ENCODE measurements at regions not wholly inside any gene's neighbourhood (a gene's known extent, or its start where the extent isn't known, plus 50 kb on each side); places are given as distances from the start of the nearest gene placed in this dataset.
"Not testable (repeated sequence)": the region's sequence is repeated elsewhere in the genome, so short reads cannot be mapped to it uniquely, and the experiment has no call there.

DNA sequence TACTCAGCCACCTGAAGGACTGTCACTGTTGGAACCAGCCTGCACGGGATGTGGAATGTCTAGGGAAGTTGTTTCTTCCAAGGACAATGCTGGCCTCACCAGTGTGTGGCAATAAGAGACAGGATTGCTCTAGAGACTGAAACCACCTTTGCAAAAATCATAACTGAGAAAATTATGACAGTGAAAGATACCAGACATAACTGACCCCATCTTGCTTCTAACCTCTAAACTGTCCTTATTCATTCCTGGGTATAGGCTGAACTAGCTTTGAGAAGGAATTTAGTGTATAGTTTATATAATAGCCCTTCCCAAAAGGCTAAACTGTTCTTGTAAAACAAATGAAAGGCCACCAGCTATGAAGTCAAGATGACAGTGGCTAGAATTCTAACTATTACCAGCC, 83.6 kb downstream of the IER5 start:
- no peak for DNase-seq (ENCODE audit: low read depth, low spot score)

DNA sequence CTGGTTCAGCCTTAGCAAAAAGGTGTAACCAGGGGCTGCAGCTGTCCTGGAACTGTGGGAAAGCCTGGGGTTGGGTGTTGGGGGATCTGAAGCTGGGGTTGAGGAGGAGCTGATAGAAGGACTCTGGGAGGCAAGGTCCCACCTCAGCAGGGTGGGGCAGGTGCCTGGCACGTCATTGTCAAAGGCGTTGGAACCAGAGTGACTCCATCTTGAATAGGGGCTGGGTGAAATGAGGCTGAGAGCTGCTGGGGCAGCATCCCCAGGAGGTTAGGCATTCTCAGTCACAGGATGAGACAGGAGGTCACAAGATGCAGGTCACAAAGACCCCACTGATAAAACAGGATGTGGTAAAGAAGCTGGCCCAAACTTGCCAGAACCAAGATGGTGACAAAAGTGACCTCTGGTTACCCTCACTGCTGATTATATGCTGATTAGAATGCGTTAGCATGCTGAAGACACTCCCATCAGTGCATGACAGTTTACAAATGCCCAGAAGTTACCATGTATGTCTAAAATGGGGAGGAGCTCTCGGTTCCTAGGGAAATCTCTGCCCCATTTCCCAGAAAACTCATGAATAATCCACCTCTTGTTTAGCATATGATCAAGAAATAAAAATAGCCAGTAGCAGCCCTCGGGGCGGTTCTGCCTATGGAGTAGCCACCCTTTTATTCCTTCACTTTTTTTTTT, 85.4 kb downstream of the IER5 start:
- no peak for DNase-seq (ENCODE audit: low read depth, low spot score)

GRCh38 chr1:181174861-181175260, 86.4 kb downstream of the IER5 start:
- DNase-seq (ENCODE audit: low read depth, low spot score): no peak

DNA sequence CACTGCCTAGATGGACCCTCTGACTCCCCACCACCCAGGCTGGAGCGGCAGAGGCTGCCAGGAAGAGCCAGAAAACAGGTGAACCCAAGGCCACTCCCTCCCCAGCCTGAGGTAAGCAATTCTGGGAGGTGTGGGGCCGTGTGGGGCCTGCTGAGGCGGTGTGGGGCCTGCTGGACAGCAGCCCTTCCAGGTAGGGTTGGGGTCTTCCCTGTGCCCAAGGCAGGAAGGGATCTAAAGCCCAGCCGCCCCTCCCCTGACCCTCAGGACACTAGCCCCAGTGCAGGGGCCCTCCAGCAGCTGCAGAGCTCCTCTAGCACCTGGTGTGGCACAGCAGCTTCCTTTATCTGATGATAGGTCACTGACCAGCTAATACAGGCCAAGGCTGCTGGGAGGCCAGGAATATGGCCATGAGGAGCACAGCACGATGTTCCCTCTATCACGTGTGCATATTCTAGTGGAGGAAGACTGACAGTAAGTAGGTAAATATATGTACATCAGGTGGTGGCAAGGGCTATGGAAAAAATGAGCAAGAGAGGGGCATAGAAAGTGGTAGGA, 86.9 kb downstream of the IER5 start:
- DNase-seq (ENCODE audit: low read depth, low spot score): no peak

- no peak for DNase-seq (ENCODE audit: low read depth, low spot score)
Measured at GRCh38 chr1:181175955-181176354, 87.5 kb downstream of the IER5 start.

DNA sequence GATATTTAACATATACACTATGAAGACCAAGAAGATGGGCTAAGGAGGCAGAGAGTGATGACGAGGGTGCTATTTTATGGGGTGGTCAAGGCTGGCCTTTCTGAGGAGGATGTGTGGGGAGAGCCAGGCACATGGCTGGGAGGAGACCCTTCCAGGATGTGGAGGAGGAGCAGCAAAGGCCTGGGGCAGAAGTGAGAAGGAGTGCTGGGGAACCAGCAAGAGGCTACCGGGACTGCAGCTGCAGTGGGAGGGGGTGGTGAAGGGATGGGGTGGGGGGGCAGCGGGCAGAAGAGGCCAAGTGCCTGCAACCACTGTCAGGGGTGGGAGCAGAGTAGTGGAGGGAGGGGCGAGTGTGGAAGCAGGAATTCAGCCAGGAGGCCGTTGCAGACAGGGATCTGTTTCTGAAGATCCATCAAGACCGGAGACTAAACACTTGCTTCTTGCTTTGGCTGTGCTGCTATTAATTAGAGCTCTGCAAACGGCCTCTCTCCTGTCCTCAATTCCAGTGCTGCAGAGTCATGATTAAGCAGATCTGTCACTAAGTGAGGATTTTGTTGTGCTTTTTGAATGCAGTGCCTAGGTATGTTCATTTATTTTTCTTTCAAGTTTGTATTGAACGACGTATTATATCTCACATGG, 89.9 kb downstream of the IER5 start:
- DNase-seq (ENCODE audit: low read depth, low spot score): no peak

DNA sequence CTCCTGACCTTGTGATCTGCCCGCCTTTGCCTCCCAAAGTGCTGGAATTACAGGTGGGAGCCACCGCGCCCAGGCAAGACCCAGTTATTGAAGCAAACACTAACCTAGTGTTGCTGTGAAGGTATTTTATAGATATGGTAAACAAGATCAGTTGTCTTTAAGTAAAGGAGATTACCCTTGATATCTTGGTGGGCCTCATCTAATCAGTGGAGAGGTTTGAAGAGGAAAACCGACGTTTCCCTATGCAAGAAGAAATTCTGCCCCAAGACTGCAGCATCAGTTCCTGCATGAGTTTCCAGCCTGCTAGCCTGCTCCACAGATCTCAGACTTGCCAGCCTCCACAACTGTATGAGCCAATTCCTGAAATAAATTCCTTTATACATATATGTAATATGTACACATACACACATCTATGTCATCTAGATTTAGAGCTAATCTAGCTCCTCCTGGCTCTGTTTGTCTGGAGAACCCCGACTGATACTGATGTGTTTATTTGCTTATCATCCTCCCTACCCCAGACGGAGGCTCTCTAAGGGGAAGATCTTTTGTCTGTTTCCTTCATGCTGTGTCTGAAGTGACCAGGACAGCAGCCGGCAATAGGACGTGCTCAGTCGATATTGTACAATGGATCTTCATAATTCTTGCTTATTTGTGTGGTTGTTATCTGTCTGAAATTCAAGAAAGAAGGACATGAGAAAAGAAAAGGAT, 90.9 kb downstream of the IER5 start:
- no peak for DNase-seq (ENCODE audit: low read depth, low spot score)

DNA sequence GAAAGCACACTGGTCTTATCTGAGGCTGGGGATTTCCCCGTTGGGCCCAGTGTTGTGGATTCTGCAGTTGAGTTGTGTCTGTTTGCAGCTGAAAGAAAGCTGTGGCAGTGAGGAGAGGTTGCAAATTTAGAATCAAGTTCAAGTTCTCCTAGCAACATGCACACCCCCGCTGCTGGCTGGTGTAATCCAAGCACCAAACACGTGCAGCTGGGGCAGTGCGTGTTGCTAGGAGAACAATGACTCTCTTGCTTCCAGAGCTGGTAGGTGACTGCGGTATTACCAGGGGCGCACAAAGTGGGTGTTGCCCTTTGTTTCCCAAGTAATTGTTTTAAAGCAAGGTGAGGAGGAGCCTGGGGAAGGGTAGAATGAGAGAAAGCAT, 91.5 kb downstream of the IER5 start:
- DNase-seq (ENCODE audit: low read depth, low spot score): no peak

DNA sequence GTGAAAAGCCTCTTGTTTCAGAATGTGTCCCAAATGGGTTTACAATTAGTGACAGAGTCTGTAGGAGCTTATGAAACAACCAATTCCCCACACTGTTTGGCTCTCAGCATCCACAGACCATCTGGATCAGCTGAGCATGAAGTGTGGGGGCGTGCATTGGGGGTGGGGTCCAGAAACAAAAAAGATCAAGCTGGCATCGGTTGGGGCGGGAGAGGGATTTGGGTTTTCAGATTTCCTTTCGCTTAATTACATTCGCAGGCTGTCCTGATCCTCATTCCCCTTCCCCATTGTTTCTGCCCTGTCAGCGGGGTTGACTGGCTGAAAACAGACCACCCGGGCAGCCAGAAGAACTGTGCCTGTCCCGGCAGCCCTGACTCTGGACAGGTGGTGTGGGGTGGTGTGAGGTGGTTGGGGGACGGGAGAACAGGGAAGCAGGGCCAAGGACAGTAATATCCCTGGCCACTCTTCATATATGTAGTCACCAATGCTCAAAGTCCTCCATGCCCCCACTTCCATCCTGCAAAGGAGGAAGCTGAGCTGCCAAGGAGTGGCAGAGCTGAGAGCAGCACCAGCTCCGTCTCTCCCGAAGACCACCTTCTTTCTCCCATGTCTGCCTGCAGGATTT, 92.0 kb downstream of the IER5 start:
- no peak for DNase-seq (ENCODE audit: low read depth, low spot score)

- DNase-seq (ENCODE audit: low read depth, low spot score): no peak
Measured at GRCh38 chr1:181181792-181182585, 93.5 kb downstream of the IER5 start.

GRCh38 chr1:181184621-181185020, 96.1 kb downstream of the IER5 start:
- DNase-seq (ENCODE audit: low read depth, low spot score): no peak

GRCh38 chr1:181185461-181185860, 97.0 kb downstream of the IER5 start:
- no peak for DNase-seq (ENCODE audit: low read depth, low spot score)

DNA sequence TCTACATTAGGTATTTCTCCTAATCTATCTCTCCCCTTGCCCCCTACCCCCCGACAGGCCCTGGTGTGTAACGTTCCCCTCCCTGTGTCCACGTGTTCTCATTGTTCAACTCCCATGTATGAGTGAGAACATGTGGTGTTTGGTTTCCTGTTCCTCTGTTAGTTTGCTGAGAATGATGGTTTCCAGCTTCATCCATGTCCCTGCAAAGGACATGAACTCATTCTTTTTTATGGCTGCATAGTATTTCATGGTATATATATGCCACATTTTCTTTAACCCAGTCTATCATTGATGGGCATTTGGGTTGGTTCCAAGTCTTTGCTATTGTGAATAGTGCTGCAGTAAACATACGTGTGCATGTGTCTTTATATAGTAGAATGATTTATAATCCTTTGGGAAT, 97.6 kb downstream of the IER5 start:
- not testable (repeated sequence) for DNase-seq (ENCODE audit: low read depth, low spot score)

DNA sequence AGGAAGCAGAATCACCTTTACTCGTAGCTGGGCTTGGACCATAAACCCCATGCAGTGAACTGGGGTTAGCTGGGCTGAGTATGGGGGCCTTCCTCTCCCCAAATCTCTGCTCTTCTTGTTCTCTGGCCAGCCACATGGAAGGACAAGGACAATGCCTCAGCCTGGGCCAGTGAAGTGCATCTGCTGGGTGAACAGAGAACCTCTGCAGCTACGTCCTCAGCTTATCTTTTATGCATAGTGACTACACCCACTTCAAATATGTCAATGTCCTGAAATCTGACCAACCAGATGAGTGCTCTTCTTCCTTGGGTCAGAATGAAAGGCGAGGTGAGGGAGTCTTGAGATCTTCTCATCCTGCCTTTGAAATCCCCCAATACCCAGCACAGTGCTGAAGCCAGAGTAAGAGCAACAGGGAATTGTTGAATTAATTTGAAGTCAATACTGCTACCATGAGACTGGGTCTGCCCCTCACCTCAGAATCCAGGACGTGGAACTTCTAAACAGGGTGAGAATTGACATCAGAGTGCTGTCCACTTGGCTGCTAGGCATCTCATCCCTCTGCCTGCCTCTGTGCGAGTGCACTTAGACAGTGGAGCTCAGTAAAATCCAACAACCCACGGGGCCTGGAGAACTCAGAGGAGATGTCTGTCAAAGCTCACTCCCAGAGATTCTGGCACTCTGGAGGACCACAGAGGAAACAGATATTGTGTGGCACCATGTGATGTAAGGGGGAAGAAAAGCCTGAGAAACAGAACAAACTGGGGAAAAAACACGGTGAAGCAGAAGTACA, 99.0 kb downstream of the IER5 start:
- no peak for DNase-seq (ENCODE audit: low read depth, low spot score)

GRCh38 chr1:181189245-181189644, 100.7 kb downstream of the IER5 start:
- DNase-seq (ENCODE audit: low read depth, low spot score): no peak

DNA sequence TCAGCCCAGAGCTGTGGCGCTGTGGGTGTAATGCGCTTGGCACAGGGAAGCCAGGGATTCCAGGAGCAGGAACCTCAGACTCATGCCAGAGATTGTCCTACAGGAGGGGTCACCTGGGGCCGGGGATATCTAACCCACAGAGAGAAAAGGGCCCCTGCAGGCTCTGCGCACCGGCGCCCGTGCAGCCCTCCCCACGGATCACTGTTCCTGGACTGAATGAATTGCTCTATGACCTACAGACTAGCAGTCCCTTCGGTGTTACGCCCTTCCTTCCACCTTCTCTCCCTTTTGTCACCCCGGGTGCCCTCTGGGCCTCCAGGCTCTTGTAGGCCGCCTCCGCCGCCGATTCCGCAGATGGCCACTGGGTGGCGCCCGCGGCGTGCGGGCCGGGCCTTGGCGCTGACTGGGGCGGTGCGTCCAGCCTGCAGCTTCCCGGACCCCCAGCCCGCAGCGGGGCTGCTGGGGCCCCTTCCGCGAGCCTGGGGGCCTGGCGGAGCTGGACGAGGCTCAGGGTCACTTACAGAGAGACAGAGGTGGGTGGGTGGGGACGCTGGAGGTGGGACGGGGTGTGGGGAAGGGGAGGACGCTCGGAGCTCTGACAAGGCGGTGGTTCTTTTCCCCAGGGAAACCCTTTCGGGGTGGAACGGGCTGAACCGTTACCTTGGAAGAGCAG, 101.3 kb downstream of the IER5 start:
- DNase-seq (ENCODE audit: low read depth, low spot score): no peak

DNA sequence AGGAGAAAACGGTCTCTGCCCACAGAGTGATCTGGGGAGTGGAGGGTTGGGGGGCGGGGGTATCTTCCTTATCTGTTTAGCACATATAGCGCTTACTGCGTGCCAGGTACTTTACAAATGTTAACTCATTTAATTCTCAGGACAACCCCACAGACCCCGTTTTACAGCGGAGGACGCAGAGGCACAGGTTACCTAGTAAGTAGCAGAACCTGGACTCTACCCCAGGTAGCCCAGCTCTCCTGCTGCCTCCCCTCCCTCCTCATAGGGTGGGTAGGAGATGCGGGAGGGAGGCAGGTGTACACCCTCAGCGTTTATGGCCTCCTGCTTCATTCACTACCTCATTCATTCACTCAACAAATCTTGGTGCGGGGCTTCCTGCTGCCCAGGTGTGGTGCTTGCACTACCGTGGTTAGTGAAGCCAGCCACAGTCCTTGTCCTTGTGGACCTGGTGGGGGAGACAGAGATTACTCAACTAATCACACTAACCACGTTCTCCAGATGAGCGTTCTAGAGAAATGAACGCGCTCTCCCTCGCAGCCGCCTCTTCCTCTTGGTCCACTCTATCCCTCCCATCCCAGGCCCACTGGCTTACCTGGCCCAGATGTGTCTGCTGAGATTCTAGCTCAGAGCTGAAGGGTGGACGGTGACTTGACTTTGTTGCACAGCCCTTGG, 102.0 kb downstream of the IER5 start:
- no peak for DNase-seq (ENCODE audit: low read depth, low spot score)

DNA sequence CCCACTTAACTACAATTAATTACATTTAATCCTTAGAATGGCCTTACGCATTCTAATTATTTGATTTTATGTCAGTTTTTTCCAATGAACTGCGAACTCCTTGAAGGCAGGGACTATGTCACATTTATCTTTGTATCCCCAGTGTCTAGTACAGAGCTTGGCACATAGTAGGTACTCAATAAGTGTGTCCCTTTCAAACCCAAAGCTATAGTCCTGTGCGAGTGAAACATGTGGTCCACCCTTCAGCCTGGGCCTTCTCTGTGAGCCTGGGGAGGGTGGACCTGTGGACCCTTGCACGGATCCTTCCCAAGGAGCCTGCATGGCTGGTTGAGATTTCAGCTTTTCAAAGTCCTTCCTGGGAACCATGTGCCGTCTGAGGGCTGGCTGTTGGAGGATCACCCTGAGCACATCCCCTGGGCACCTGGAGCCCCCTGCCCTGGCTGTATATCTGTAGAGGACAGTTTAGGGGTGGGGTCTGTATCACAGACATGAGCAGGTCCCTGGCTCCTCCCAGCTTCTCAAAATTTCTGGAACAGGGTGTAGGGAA, 103.1 kb downstream of the IER5 start:
- no peak for DNase-seq (ENCODE audit: low read depth, low spot score)

DNA sequence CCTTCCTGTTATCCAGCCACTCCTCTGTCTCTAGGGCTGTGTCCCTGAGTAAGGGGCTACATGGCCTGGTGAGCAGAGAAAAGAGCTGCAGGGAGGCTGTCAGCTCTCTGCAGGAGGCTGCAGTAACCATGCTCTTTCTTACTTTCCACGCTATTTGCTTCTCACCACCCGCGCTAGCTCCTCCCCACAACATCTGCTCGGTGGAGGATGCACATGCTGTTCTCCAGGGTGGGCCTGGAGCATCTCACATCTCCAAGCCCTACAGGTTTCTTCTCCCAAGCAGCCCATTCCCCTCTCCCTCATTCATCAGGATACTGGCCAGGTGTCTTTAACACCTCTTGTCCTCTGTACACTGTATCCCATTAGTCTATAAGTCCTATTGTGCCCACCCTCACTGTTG, 103.8 kb downstream of the IER5 start:
- no peak for DNase-seq (ENCODE audit: low read depth, low spot score)

All from smooth muscle cell of the brain vasculature (primary cell).